ENCODE measurements at regions not wholly inside any gene's neighbourhood (a gene's known extent, or its start where the extent isn't known, plus 50 kb on each side); places are given as distances from the start of the nearest gene placed in this dataset.

GRCh38 chr2:18123577-18123976 is 245.1 kb downstream of the KCNS3 start:
- TF ChIP-seq, protein P1, sequence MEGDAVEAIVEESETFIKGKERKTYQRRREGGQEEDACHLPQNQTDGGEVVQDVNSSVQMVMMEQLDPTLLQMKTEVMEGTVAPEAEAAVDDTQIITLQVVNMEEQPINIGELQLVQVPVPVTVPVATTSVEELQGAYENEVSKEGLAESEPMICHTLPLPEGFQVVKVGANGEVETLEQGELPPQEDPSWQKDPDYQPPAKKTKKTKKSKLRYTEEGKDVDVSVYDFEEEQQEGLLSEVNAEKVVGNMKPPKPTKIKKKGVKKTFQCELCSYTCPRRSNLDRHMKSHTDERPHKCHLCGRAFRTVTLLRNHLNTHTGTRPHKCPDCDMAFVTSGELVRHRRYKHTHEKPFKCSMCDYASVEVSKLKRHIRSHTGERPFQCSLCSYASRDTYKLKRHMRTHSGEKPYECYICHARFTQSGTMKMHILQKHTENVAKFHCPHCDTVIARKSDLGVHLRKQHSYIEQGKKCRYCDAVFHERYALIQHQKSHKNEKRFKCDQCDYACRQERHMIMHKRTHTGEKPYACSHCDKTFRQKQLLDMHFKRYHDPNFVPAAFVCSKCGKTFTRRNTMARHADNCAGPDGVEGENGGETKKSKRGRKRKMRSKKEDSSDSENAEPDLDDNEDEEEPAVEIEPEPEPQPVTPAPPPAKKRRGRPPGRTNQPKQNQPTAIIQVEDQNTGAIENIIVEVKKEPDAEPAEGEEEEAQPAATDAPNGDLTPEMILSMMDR (IDR thresholded peaks at IDR 0.05): no peak
- no peak for TF ChIP-seq POLR2A (IDR thresholded peaks at IDR 0.05)
